ENCODE measurements at regions not wholly inside any gene's neighbourhood (a gene's known extent, or its start where the extent isn't known, plus 50 kb on each side); places are given as distances from the start of the nearest gene placed in this dataset.
"Not testable (repeated sequence)": the region's sequence is repeated elsewhere in the genome, so short reads cannot be mapped to it uniquely, and the experiment has no call there.

- no peaks in the 10 kb centered on the region for H3K27me3 ChIP-seq (ENCODE audit: insufficient read depth, poor library complexity, severe bottlenecking)
- TF ChIP-seq GABPA (IDR thresholded peaks at IDR 0.05; ENCODE audit: low read depth) (no peak), SPI1 (IDR thresholded peaks at IDR 0.05; ENCODE audit: borderline replicate concordance, low read depth) (no peak)
- no peak for DNase-seq (ENCODE audit: low read depth in 1 of 2, low spot score in 1 of 2)
- H3K4me3 ChIP-seq (replicated peaks; ENCODE audit: insufficient read depth, low read length) = no peak overlapping the region
- no peak overlapping the region for H3K27ac ChIP-seq (replicated peaks)
These were observed 485.4 kb downstream of the AMY1C start for GRCh38 chr1:104235141-104235540.

DNA sequence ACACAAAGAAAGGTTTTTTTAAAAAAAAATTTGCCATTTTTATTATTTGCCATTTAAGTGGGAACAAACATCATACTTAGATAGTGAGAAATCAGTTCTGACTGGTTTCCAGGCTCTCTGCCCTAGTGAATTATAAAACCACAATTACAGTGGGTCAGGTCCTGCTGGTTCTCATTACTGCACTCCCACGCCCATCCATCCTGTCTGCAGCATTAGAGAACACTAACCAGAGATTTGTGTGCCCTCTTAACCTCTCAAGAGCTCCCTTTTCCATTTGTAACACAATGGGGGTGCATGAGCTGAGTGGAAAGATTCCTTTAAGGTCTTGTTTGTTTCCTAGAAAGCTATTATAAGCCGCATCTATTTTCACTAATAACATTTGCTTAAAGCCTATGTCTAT lies 489.3 kb downstream of the AMY1C start:
- Histone ChIP-seq H3K4me3 (replicated peaks; ENCODE audit: insufficient read depth, low read length) (no peak overlapping the region), H3K27ac (replicated peaks) (no peak overlapping the region), H3K27me3 (ENCODE audit: insufficient read depth, poor library complexity, severe bottlenecking) (no peaks in the 10 kb centered on the region)
- TF ChIP-seq SPI1 (IDR thresholded peaks at IDR 0.05; ENCODE audit: borderline replicate concordance, low read depth) (no peak), CTCF (IDR thresholded peaks at IDR 0.05; ENCODE audit: insufficient read depth, low read length) (no peak), POLR2AphosphoS5 (IDR thresholded peaks at IDR 0.05; ENCODE audit: low read depth) (no peak), GABPA (IDR thresholded peaks at IDR 0.05; ENCODE audit: low read depth) (no peak), REST (IDR thresholded peaks at IDR 0.05; ENCODE audit: insufficient replicate concordance, low read depth) (no peak)
- no peak for DNase-seq (ENCODE audit: low read depth in 1 of 2, low spot score in 1 of 2)

- H3K27me3 ChIP-seq (ENCODE audit: insufficient read depth, poor library complexity, severe bottlenecking) = no peaks in the 10 kb centered on the region
- H3K27ac ChIP-seq (replicated peaks) = no peak overlapping the region
- TF ChIP-seq POLR2AphosphoS5 (IDR thresholded peaks at IDR 0.05; ENCODE audit: low read depth) (no peak), REST (IDR thresholded peaks at IDR 0.05; ENCODE audit: insufficient replicate concordance, low read depth) (no peak), SPI1 (IDR thresholded peaks at IDR 0.05; ENCODE audit: borderline replicate concordance, low read depth) (no peak), CTCF (IDR thresholded peaks at IDR 0.05; ENCODE audit: insufficient read depth, low read length) (no peak), GABPA (IDR thresholded peaks at IDR 0.05; ENCODE audit: low read depth) (no peak)
- DNase-seq (ENCODE audit: low read depth in 1 of 2, low spot score in 1 of 2) = no peak
- no peak overlapping the region for H3K4me3 ChIP-seq (replicated peaks; ENCODE audit: insufficient read depth, low read length)
These were observed 498.7 kb downstream of the AMY1C start for GRCh38 chr1:104248385-104248784.

GRCh38 chr1:104259481-104259880 lies 509.8 kb downstream of the AMY1C start:
- DNase-seq (ENCODE audit: low read depth in 1 of 2, low spot score in 1 of 2) = no peak
- TF ChIP-seq GABPA (IDR thresholded peaks at IDR 0.05; ENCODE audit: low read depth) (no peak), POLR2AphosphoS5 (IDR thresholded peaks at IDR 0.05; ENCODE audit: low read depth) (no peak), CTCF (IDR thresholded peaks at IDR 0.05; ENCODE audit: insufficient read depth, low read length) (no peak), REST (IDR thresholded peaks at IDR 0.05; ENCODE audit: insufficient replicate concordance, low read depth) (no peak), SPI1 (IDR thresholded peaks at IDR 0.05; ENCODE audit: borderline replicate concordance, low read depth) (no peak)
- Histone ChIP-seq H3K27ac (replicated peaks) (no peak overlapping the region), H3K27me3 (ENCODE audit: insufficient read depth, poor library complexity, severe bottlenecking) (no peaks in the 10 kb centered on the region), H3K4me3 (replicated peaks; ENCODE audit: insufficient read depth, low read length) (no peak overlapping the region)

GRCh38 chr1:104263110-104263509 lies 513.4 kb downstream of the AMY1C start:
- not testable (repeated sequence) for H3K4me3 ChIP-seq (replicated peaks; ENCODE audit: insufficient read depth, low read length); DNase-seq (ENCODE audit: low read depth in 1 of 2, low spot score in 1 of 2); H3K27ac ChIP-seq (replicated peaks); H3K27me3 ChIP-seq (ENCODE audit: insufficient read depth, poor library complexity, severe bottlenecking)
